ENCODE measurements at regions not wholly inside any gene's neighbourhood (a gene's known extent, or its start where the extent isn't known, plus 50 kb on each side); places are given as distances from the start of the nearest gene placed in this dataset.

GRCh38 chr17:71948703-71949422 is 172.0 kb upstream of the SOX9 start:
- TF ChIP-seq CTCF (optimal IDR thresholded peaks at IDR 0.05 in 1 of 3, IDR thresholded peaks at IDR 0.05 in 1 of 3, conservative IDR thresholded peaks at IDR 0.05 in 1 of 3; ENCODE audit: extremely low read depth in 1 of 3, insufficient read depth in 2 of 3, low read length in 3 of 3): no peak
- no peak for TF ChIP-seq EZH2 (IDR thresholded peaks at IDR 0.05; ENCODE audit: low read length)

Data from keratinocyte (primary cell).